IPS-20b (cell line): ENCODE measurements at regions not wholly inside any gene's neighbourhood (a gene's known extent, or its start where the extent isn't known, plus 50 kb on each side); places are given as distances from the start of the nearest gene placed in this dataset.

Source experiments
- H3K27ac ChIP-seq: one replicate; pipeline ENCODE4 v1.5.1; 2013; ENCODE audit warnings: low read length
- H3K27me3 ChIP-seq: 2 replicates; pipeline ENCODE4 v1.6.1; 2013; ENCODE audit warnings: mild to moderate bottlenecking, low read length, inconsistent platforms; ENCODE audit not compliant: insufficient read depth
- H3K36me3 ChIP-seq: 2 replicates; pipeline ENCODE4 v1.6.1; 2013; ENCODE audit warnings: low read depth, mild to moderate bottlenecking, inconsistent platforms, low read length, moderate library complexity; ENCODE audit not compliant: insufficient read depth
- H3K4me1 ChIP-seq: 2 replicates; pipeline ENCODE4 v1.6.1; 2013; ENCODE audit warnings: mild to moderate bottlenecking, control low read depth, inconsistent platforms, low read length, moderate library complexity; ENCODE audit not compliant: insufficient read depth
- H3K4me3 ChIP-seq: 2 replicates; pipeline ENCODE4 v1.5.1; 2013; ENCODE audit warnings: mild to moderate bottlenecking, low read length, inconsistent platforms
- H3K9ac ChIP-seq: 2 replicates; pipeline ENCODE4 v1.6.1; 2013; ENCODE audit warnings: low read depth, mild to moderate bottlenecking, inconsistent platforms, low read length, moderate library complexity
- H3K9me3 ChIP-seq: 2 replicates; pipeline ENCODE4 v1.6.1; 2013; ENCODE audit warnings: mild to moderate bottlenecking, low read depth, low read length, inconsistent platforms; ENCODE audit not compliant: insufficient read depth

- no peaks in the 10 kb centered on the region for H3K9me3 ChIP-seq
- H3K4me3 ChIP-seq: no peak overlapping the region
- H3K27ac ChIP-seq: no peak overlapping the region
- H3K36me3 ChIP-seq: no peaks in the 10 kb centered on the region
- peaks cover 9% of the 10 kb centered on the region; the same call in 1 of the 2 replicates for H3K4me1 ChIP-seq
- no peaks in the 10 kb centered on the region for H3K27me3 ChIP-seq
- H3K9ac ChIP-seq: no peak overlapping the region
Measured at GRCh38 chr5:111676926-111677415, 80.0 kb downstream of the NREP start.

DNA sequence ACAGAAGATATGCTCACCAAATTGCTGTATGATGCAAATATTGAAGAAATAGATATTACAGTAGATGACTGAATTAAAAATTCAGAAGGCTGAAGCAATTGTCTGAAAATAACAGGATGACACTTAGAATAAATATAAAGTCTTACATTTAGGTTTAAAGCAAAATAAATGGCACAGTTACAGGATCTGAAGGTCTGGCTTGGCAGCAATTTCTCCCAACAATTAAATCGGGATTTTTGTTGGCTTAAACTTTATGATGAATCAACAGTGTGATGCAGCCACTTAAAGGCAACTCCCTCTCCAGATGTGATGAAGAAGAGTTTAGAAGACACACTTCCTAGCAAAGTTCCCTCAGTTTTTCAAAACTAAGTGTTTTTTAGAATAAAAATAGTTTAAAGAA is 80.5 kb downstream of the NREP start:
- no peaks in the 10 kb centered on the region for H3K27me3 ChIP-seq
- H3K9me3 ChIP-seq: no peaks in the 10 kb centered on the region
- no peaks in the 10 kb centered on the region for H3K36me3 ChIP-seq
- H3K4me3 ChIP-seq: no peak overlapping the region
- no peak overlapping the region for H3K9ac ChIP-seq
- H3K4me1 ChIP-seq: peaks cover 9% of the 10 kb centered on the region; the same call in 1 of the 2 replicates
- H3K27ac ChIP-seq: no peak overlapping the region

GRCh38 chr5:111675201-111675934 is 81.6 kb downstream of the NREP start:
- no peak overlapping the region for H3K9ac ChIP-seq
- no peak overlapping the region for H3K27ac ChIP-seq
- H3K27me3 ChIP-seq: no peaks in the 10 kb centered on the region
- peaks cover 9% of the 10 kb centered on the region; the same call in 1 of the 2 replicates for H3K4me1 ChIP-seq
- peak overlapping the region; percentile 9; the same call in 1 of the 2 replicates for H3K4me3 ChIP-seq
- H3K9me3 ChIP-seq: no peaks in the 10 kb centered on the region
- no peaks in the 10 kb centered on the region for H3K36me3 ChIP-seq

- Histone ChIP-seq H3K36me3 (no peaks in the 10 kb centered on the region), H3K4me3 (no peak overlapping the region), H3K27me3 (no peaks in the 10 kb centered on the region), H3K27ac (no peak overlapping the region), H3K9me3 (no peaks in the 10 kb centered on the region), H3K9ac (no peak overlapping the region), H3K4me1 (peaks cover 9% of the 10 kb centered on the region; the same call in 1 of the 2 replicates)
Measured at GRCh38 chr5:111673891-111674626, 82.9 kb downstream of the NREP start.

DNA sequence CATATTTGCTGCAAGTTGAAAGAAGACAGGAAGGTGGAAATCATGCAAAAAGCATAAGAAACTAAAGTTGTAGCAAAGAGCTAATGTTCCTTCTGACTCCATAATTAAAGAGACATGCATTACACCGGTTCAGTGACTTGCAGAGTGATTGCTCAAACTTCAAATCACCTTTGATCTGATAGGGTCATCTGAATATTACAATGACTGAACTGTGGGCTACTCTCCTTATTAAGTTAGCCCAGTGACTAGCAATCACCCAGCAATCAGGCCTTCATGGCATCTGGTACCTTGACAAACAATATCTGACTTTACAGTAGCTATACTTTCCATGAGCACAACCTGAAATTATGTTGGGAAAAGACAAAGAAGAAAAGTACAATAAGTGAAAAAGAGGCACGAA is 84.9 kb downstream of the NREP start:
- H3K4me3 ChIP-seq: no peak overlapping the region
- no peaks in the 10 kb centered on the region for H3K36me3 ChIP-seq
- peaks cover 9% of the 10 kb centered on the region; the same call in 1 of the 2 replicates for H3K4me1 ChIP-seq
- H3K9me3 ChIP-seq: no peaks in the 10 kb centered on the region
- no peaks in the 10 kb centered on the region for H3K27me3 ChIP-seq
- no peak overlapping the region for H3K27ac ChIP-seq
- H3K9ac ChIP-seq: no peak overlapping the region

- H3K4me3 ChIP-seq: no peak overlapping the region
- peaks cover 8% of the 10 kb centered on the region; the same call in 1 of the 2 replicates for H3K4me1 ChIP-seq
- no peaks in the 10 kb centered on the region for H3K9me3 ChIP-seq
- H3K36me3 ChIP-seq: no peaks in the 10 kb centered on the region
- no peaks in the 10 kb centered on the region for H3K27me3 ChIP-seq
- H3K27ac ChIP-seq: no peak overlapping the region
- no peak overlapping the region for H3K9ac ChIP-seq
Measured at GRCh38 chr5:111670826-111671492, 86.0 kb downstream of the NREP start.

DNA sequence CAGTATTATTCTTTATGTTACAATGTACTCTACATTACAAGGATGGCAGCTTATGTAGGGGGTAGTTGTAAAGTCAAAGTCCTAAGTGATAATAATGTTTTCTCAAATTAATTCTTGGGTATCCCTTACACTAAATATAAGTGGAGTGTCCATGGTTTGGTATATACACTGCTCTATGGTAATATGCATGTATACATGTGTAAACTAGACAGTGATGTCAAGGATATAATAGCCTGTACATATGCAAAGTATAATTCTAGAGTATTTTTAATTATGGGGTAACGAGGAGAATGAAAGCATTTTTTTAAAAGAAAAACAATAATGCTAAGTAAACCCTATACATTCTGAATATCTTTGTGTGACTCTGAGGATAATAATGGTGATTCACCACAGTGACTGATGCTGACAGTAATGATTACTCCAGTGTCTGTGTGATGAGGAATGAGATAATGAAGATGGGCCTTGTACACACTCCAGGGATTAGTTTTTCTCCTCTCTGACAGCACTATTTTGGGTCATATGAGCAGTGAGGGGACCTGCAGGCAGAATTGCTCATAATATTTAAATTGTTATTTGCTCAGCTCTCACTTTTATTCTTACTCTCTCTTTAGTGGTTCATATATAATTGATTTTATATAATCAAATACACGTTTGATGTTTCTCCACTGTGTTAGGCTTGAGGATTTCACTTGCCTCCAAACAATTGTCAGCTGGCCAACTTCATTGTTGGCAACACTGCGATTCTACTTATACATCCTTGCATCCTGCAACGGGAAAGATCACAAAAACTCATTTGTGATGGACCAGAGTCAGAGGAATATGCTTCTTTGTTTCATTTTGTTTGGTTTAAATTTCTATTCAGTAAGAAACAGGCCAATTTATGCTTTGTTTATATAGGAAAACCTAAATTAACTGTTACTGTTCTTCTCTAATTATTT is 88.2 kb downstream of the NREP start:
- H3K9me3 ChIP-seq: no peaks in the 10 kb centered on the region

GRCh38 chr5:111667128-111667736 is 89.8 kb downstream of the NREP start:
- Histone ChIP-seq H3K36me3 (no peaks in the 10 kb centered on the region), H3K27ac (no peak overlapping the region), H3K27me3 (no peaks in the 10 kb centered on the region), H3K4me3 (no peak overlapping the region), H3K9ac (no peak overlapping the region), H3K4me1 (no peaks in the 10 kb centered on the region), H3K9me3 (no peaks in the 10 kb centered on the region)

More for the DNA sequence above, 88.2 kb downstream of the NREP start:
- H3K27me3 ChIP-seq: no peaks in the 10 kb centered on the region
- no peak overlapping the region for H3K27ac ChIP-seq
- H3K36me3 ChIP-seq: no peaks in the 10 kb centered on the region
- no peak overlapping the region for H3K4me3 ChIP-seq
- H3K9ac ChIP-seq: no peak overlapping the region
- no peaks in the 10 kb centered on the region for H3K4me1 ChIP-seq

DNA sequence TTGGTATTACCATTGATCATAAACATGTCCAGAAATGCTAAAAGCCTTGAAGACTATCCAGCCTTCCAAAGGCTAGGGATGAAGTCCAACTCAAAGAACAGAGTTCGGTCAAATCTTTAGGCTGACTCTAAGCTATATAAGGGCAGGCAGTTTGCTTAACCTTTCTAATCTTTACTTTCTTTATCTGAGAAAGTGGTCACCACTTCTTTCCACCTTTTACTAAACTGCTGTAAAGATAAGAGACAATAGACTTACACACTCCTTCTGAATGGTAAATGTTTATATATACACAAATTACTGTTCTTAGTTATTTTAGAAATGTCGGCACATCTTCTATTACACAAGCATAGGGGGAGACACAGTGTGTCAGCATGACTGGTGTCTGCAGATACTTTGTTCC is 100.4 kb downstream of the NREP start:
- H3K27me3 ChIP-seq: no peaks in the 10 kb centered on the region
- peaks cover 17% of the 10 kb centered on the region; the same call in 1 of the 2 replicates for H3K9me3 ChIP-seq
- no peaks in the 10 kb centered on the region for H3K36me3 ChIP-seq
- no peaks in the 10 kb centered on the region for H3K4me1 ChIP-seq
- H3K9ac ChIP-seq: no peak overlapping the region
- no peak overlapping the region for H3K27ac ChIP-seq
- no peak overlapping the region for H3K4me3 ChIP-seq

DNA sequence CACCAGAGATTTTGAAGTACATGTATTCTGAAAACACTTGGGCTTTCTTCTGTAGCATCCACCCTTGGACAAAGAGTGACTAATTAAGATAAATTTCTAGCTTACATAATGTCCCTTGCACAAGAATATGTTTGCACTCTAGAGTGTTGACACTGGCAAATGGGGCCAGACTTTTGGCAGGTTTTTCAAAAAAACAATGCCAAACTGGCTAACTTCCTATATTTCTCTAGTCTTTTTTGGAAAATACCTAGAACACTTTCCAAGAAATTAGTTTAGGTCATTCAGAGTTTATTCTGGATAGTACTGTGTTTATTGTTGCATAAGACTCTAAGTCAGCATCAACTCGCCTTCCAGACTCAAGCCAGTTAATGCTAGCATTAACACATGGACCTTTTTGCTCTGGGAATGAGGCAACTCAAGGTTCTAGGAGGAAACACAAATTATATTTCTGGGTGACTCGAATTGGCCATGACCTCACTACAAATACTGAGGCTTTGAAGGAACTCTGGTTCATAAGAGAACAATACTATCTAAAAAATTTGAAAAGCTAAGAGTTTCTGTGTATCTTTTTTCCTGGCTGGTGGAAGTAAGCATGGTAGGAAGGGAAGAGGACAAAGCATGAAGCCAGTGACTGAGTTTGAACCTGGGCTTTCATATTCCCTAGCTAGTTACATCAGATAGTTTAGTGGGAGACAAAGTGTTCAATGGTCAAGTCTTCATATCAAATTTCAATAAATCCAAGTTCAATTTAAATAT is 101.6 kb downstream of the NREP start:
- Histone ChIP-seq H3K36me3 (no peaks in the 10 kb centered on the region), H3K27me3 (no peaks in the 10 kb centered on the region), H3K27ac (no peak overlapping the region), H3K4me3 (no peak overlapping the region), H3K9me3 (peaks cover 4% of the 10 kb centered on the region; the same call in 1 of the 2 replicates), H3K4me1 (no peaks in the 10 kb centered on the region), H3K9ac (no peak overlapping the region)
